Activated CD8-positive, alpha-beta memory T cell treated with anti-CD3 and anti-CD28 coated beads, Interleukin-2, amount 50 U/mL, for 4 hours (primary cell): ENCODE measurements at regions not wholly inside any gene's neighbourhood (a gene's known extent, or its start where the extent isn't known, plus 50 kb on each side); places are given as distances from the start of the nearest gene placed in this dataset.

Source experiments
- DNase-seq: peaks from one replicate; pipeline ENCODE4 v3.0.0-alpha.2; 2020

DNA sequence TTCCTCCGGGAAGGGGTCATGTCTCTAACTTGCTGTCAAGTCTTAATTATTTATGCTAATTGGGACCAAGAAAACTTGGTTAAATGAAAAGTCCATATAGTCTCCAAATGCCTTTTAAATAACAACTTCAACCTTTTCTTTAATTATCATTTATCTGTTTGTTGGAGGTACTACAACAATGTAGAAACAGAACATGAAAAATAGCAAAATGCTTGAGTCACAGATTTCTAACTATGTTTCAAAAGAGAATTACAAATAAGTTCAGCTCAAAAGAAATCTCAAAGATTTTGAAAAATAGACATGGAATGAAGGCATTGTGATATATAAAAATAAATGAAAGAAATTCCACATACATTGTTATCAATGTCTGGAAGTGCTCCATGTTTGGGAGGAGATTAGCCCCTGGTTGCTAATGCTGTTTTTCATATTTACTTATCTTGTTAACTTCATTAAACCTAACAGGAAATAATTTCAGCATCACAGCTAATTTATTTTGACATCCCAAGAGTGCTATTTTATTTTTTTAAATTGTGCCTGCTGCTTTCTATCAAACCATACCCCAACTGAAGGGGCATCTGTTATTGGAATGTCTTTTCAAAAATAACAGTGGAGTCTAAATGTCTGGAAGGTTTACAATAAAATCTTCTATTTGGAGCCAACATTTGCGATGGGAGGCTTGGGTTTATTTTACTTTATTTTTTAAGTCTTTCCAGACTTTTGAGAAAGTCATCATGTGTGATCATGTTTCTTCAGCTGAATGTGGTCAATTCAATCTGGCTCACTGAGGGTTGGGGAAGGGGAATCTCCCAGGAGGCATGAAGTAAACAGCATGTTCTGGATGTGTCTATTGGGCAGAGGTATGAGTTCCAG lies 53.1 kb upstream of the ANKRD55 start:
- DNase-seq = no peak

DNA sequence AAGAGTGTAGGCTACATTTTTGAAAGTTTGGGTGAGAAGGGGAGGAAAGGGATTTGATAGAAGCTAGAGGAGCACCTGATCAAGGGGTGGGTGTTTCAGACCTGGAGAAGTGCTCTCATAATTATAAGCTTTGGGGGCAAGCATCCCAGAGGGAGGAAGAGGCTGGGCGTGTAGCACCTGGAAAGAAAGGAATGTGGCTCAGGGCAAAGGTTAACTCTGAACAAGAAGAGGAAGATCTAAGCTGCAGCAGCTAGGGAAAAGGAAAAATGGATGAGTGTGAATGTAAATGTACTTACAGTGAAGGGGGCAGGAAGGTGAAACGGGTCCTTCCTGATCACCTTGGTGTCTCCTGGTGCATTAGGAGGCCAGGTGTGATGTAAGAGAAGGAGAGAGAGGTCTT lies 49.8 kb upstream of the ANKRD55 start:
- DNase-seq = no peak
